Mammary epithelial cell (primary cell): ENCODE measurements at regions not wholly inside any gene's neighbourhood (a gene's known extent, or its start where the extent isn't known, plus 50 kb on each side); places are given as distances from the start of the nearest gene placed in this dataset.

Source experiments
- EZH2 ChIP-seq: IDR thresholded peaks from 2 replicates; pipeline ENCODE4 v1.6.1; 2012; ENCODE audit warnings: low read length, inconsistent platforms, borderline replicate concordance
- TF ChIP-seq, protein P1 (sequence below), 2 donors: IDR thresholded peaks in 1 of 2; conservative IDR thresholded peaks in 1 of 2; 2 replicates each; pipeline ENCODE4 v1.5.1; 2011 to 2012; ENCODE audit warnings: inconsistent platforms in 2 of 2, low read length in 2 of 2, mild to moderate bottlenecking in 2 of 2, control low read depth in 1 of 2, low read depth in 1 of 2; ENCODE audit not compliant: insufficient read depth in 1 of 2; ENCODE audit errors: extremely low read depth in 1 of 2

DNA sequence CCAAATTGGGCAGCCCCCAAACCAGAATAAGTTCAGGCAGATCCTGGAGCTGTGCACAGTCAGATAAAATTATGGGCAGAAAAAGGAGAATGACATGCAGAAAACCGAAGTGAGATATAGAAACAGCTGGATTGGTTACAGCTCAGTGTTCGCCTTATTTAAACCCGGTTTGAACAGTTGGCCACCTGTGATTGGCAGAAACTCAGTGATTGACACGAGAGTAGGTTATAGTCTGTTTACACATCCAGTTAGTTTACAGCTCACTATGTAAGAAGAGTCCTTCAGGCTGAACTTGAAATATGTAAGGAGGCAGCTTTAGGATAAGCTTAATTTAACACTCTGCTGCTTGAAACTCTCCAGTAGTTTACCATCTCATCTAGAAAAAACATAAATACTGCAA is 271.6 kb upstream of the ARRDC4 start:
- no peak for TF ChIP-seq EZH2
- TF ChIP-seq, protein P1, sequence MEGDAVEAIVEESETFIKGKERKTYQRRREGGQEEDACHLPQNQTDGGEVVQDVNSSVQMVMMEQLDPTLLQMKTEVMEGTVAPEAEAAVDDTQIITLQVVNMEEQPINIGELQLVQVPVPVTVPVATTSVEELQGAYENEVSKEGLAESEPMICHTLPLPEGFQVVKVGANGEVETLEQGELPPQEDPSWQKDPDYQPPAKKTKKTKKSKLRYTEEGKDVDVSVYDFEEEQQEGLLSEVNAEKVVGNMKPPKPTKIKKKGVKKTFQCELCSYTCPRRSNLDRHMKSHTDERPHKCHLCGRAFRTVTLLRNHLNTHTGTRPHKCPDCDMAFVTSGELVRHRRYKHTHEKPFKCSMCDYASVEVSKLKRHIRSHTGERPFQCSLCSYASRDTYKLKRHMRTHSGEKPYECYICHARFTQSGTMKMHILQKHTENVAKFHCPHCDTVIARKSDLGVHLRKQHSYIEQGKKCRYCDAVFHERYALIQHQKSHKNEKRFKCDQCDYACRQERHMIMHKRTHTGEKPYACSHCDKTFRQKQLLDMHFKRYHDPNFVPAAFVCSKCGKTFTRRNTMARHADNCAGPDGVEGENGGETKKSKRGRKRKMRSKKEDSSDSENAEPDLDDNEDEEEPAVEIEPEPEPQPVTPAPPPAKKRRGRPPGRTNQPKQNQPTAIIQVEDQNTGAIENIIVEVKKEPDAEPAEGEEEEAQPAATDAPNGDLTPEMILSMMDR (conservative IDR thresholded peaks at IDR 0.05 in 1 of 2, IDR thresholded peaks at IDR 0.05 in 1 of 2; ENCODE audit: extremely low read depth in 1 of 2, insufficient read depth in 1 of 2, low read depth in 1 of 2, low read length in 2 of 2): no peak
